OCI-LY3 (cell line): ENCODE measurements at regions not wholly inside any gene's neighbourhood (a gene's known extent, or its start where the extent isn't known, plus 50 kb on each side); places are given as distances from the start of the nearest gene placed in this dataset.

Experiments
- H2AFZ ChIP-seq: fragments of 200-600, 300-600 bp; shearing (Covaris generic); 2 replicates; pipeline ENCODE4 v1.6.0; 2014; ENCODE audit warnings: antibody characterized with exemption, low read depth, low read length
- H3K27ac ChIP-seq: fragments of 200-600, 300-600 bp; sonication (generic); 2 replicates; pipeline ENCODE4 v1.5.1; 2014; ENCODE audit warnings: mild to moderate bottlenecking, low read length, moderate library complexity, mixed read lengths
- H3K27me3 ChIP-seq: fragments of 200-600, 300-600 bp; sonication (generic); 2 replicates; pipeline ENCODE4 v1.6.1; 2014; ENCODE audit warnings: low read depth, low read length, mixed read lengths
- H3K36me3 ChIP-seq: fragments of 200-600, 300-600 bp; sonication (generic); replicated peaks from 2 replicates; pipeline ENCODE3; 2014; ENCODE audit warnings: low read depth, low read length, mixed read lengths
- H3K4me1 ChIP-seq: fragments of 300-600, 200-600 bp; sonication (generic); 2 replicates; pipeline ENCODE4 v1.6.1; 2014; ENCODE audit warnings: low read length, mixed read lengths
- H3K4me2 ChIP-seq: fragments of 200-600, 300-600 bp; sonication (generic); 2 replicates; pipeline ENCODE4 v1.6.1; 2014; ENCODE audit warnings: low read length, mixed read lengths
- H3K4me3 ChIP-seq: fragments of 300-600, 200-600 bp; sonication (generic); 2 replicates; pipeline ENCODE4 v1.5.1; 2014; ENCODE audit warnings: antibody characterized with exemption, mild to moderate bottlenecking, low read length, moderate library complexity
- H3K79me2 ChIP-seq: fragments of 300-600, 200-600 bp; shearing (Covaris generic); 2 replicates; pipeline ENCODE4 v1.6.1; 2014; ENCODE audit warnings: mild to moderate bottlenecking, low read length, mixed read lengths
- H3K9ac ChIP-seq: fragments of 300-600, 200-600 bp; shearing (Covaris generic); 2 replicates; pipeline ENCODE4 v1.6.0; 2014; ENCODE audit warnings: mild to moderate bottlenecking, low read length, moderate library complexity
- H3K9me3 ChIP-seq: fragments of 200-600, 300-600 bp; shearing (Covaris generic); 2 replicates; pipeline ENCODE4 v1.6.1; 2014; ENCODE audit warnings: low read length, mixed read lengths; ENCODE audit not compliant: insufficient read depth
- H4K20me1 ChIP-seq: fragments of 200-600, 300-600 bp; sonication (generic); 2 replicates; pipeline ENCODE4 v1.6.1; 2016; ENCODE audit warnings: low read length, mixed read lengths; ENCODE audit not compliant: insufficient read depth
- CTCF ChIP-seq: fragments of 200-600, 300-600 bp; sonication (generic); IDR thresholded peaks from 2 replicates; pipeline ENCODE4 v1.5.1; 2014; ENCODE audit warnings: antibody characterized with exemption, low read length, low read depth
- EZH2phosphoT487 ChIP-seq: fragments of 200-600 bp; shearing (Covaris generic); IDR thresholded peaks from 2 replicates; pipeline ENCODE4 v1.6.1; 2018; ENCODE audit warnings: antibody characterized with exemption, mixed run types, low read depth

- H3K27ac ChIP-seq, result no peak overlapping the region
- H3K9ac ChIP-seq, result no peak overlapping the region
- H3K4me2 ChIP-seq, result no peak overlapping the region
- H3K4me1 ChIP-seq, result no peaks in the 10 kb centered on the region
- H2AFZ ChIP-seq, result no peak overlapping the region
- no peaks in the 10 kb centered on the region for H3K79me2 ChIP-seq
- no peaks in the 10 kb centered on the region for H3K9me3 ChIP-seq
- H4K20me1 ChIP-seq, result no peaks in the 10 kb centered on the region
- no peaks in the 10 kb centered on the region for H3K27me3 ChIP-seq
- TF ChIP-seq CTCF (no peak), EZH2phosphoT487 (no peak)
- no peak overlapping the region for H3K4me3 ChIP-seq
- no peaks in the 10 kb centered on the region for H3K36me3 ChIP-seq
Measured at GRCh38 chr13:74708629-74709028, 574.4 kb upstream of the KLF12 start.

- H3K4me1 ChIP-seq, result no peaks in the 10 kb centered on the region
- no peaks in the 10 kb centered on the region for H3K36me3 ChIP-seq
- H3K9ac ChIP-seq, result no peak overlapping the region
- H3K27ac ChIP-seq, result no peak overlapping the region
- no peak overlapping the region for H2AFZ ChIP-seq
- no peaks in the 10 kb centered on the region for H4K20me1 ChIP-seq
- TF ChIP-seq CTCF, result no peak
- no peak for TF ChIP-seq EZH2phosphoT487
- no peaks in the 10 kb centered on the region for H3K79me2 ChIP-seq
- H3K4me2 ChIP-seq, result no peak overlapping the region
- H3K4me3 ChIP-seq, result no peak overlapping the region
- no peaks in the 10 kb centered on the region for H3K27me3 ChIP-seq
- no peaks in the 10 kb centered on the region for H3K9me3 ChIP-seq
Measured at GRCh38 chr13:74707291-74707690, 573.1 kb upstream of the KLF12 start.

GRCh38 chr13:74706801-74707200 lies 572.6 kb upstream of the KLF12 start:
- TF ChIP-seq EZH2phosphoT487, result no peak
- TF ChIP-seq CTCF, result no peak
- Histone ChIP-seq H3K36me3 (no peaks in the 10 kb centered on the region), H3K27me3 (no peaks in the 10 kb centered on the region), H3K9me3 (no peaks in the 10 kb centered on the region), H3K27ac (no peak overlapping the region), H3K4me2 (no peak overlapping the region), H3K79me2 (no peaks in the 10 kb centered on the region), H4K20me1 (no peaks in the 10 kb centered on the region), H2AFZ (no peak overlapping the region), H3K9ac (no peak overlapping the region), H3K4me1 (no peaks in the 10 kb centered on the region), H3K4me3 (no peak overlapping the region)

- no peaks in the 10 kb centered on the region for H4K20me1 ChIP-seq
- H3K27me3 ChIP-seq, result no peaks in the 10 kb centered on the region
- no peaks in the 10 kb centered on the region for H3K9me3 ChIP-seq
- H3K4me3 ChIP-seq, result no peak overlapping the region
- H3K27ac ChIP-seq, result no peak overlapping the region
- TF ChIP-seq CTCF (no peak), EZH2phosphoT487 (no peak)
- no peak overlapping the region for H3K9ac ChIP-seq
- no peaks in the 10 kb centered on the region for H3K36me3 ChIP-seq
- no peak overlapping the region for H2AFZ ChIP-seq
- H3K4me2 ChIP-seq, result no peak overlapping the region
- no peaks in the 10 kb centered on the region for H3K4me1 ChIP-seq
- H3K79me2 ChIP-seq, result no peaks in the 10 kb centered on the region
Measured at GRCh38 chr13:74705438-74705837, 571.2 kb upstream of the KLF12 start.
